ENCODE measurements at regions not wholly inside any gene's neighbourhood (a gene's known extent, or its start where the extent isn't known, plus 50 kb on each side); places are given as distances from the start of the nearest gene placed in this dataset.
"Not testable (repeated sequence)": the region's sequence is repeated elsewhere in the genome, so short reads cannot be mapped to it uniquely, and the experiment has no call there.

GRCh38 chr1:224554620-224555259, 61.4 kb upstream of the CNIH3 start:
- DNase-seq (ENCODE audit: insufficient read length, low spot score) (no peak), FAIRE-seq (no peak)
- TF ChIP-seq POLR2A (IDR thresholded peaks at IDR 0.05; ENCODE audit: low read depth, low read length): no peak

DNA sequence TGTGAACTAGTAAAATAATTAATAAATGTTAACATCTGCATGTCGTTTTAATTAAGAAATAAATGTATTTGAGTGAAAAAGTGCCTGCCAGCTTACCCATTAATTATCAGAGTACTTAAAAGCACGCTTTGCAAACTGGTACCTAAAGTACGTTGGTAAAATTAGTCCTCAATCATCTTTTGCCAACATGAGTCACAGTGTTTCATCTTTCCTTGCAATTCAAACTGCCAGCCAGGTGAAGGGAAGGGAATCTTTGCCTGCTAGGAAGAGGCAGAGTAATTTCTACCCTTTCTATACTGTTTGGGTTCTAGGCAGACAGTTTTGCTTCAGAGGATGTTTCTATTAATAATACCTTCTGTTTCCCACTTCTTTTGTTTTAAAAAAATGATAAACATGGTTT, 57.2 kb upstream of the CNIH3 start:
- DNase-seq (ENCODE audit: insufficient read length, low spot score) (no peak), FAIRE-seq (no peak)
- TF ChIP-seq POLR2A (IDR thresholded peaks at IDR 0.05; ENCODE audit: low read depth, low read length): no peak

DNA sequence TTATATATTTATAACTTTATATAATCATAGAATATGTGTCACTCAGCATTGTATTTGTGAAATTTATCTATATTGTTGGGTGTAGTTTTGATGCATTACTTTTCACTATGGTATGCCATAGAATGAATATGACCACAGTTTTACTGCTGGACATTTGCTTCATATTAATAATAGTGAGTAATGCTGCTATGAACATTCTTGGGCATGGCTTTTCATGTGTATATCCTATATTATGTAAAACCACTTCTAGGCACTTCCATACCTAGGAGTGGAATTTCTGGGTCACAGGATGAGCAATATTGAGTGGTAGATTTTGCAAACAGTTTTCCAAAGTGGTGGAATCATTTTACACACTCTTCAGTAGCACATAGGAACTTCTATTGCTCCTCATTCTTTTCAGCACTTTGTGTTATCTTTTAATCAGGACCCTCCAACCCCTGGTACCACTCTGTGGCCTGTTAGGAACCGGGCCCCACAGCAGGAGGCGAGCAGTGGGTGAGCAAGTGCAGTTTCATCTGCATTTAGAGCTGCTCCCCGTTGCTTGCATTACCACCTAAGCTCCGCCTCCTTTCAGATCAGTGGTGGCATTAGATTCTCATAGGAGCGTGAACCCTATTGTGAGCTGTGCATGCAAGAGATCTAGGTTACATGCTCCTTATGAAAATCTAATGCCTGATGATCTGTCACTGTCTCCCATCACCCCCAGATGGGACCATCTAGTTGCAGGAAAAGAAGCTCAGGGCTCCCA, 56.0 kb upstream of the CNIH3 start:
- DNase-seq (ENCODE audit: insufficient read length, low spot score) (no peak), FAIRE-seq (no peak)
- no peak for TF ChIP-seq POLR2A (IDR thresholded peaks at IDR 0.05; ENCODE audit: low read depth, low read length)

DNA sequence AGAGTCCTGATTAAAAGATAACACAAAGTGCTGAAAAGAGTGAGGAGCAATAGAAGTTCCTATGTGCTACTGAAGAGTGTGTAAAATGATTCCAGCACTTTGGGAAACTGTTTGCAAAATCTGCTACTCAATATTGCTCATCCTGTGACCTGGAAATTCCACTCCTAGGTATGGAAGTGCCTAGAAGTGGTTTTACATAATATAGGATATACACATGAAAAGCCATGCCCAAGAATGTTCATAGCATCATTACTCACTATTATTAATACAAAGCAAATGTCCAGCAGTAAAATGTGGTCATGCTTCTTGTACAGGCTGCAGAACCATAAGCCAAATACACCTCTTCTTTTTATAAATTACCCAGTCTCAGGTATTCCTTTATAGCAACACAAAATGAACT, 53.2 kb upstream of the CNIH3 start:
- not testable (repeated sequence) for DNase-seq (ENCODE audit: insufficient read length, low spot score); FAIRE-seq

GRCh38 chr1:224563666-224564065, 52.5 kb upstream of the CNIH3 start:
- DNase-seq (ENCODE audit: insufficient read length, low spot score) (no peak), FAIRE-seq (no peak)
- no peak for TF ChIP-seq POLR2A (IDR thresholded peaks at IDR 0.05; ENCODE audit: low read depth, low read length)

GRCh38 chr1:224564454-224565084, 51.5 kb upstream of the CNIH3 start:
- no peak for TF ChIP-seq POLR2A (IDR thresholded peaks at IDR 0.05; ENCODE audit: low read depth, low read length)
- DNase-seq (ENCODE audit: insufficient read length, low spot score) (no peak), FAIRE-seq (no peak)

- DNase-seq (ENCODE audit: insufficient read length, low spot score): peak; percentile 60
- FAIRE-seq: peak; percentile 84
- TF ChIP-seq POLR2A (IDR thresholded peaks at IDR 0.05; ENCODE audit: low read depth, low read length): no peak
Observed at GRCh38 chr1:224565186-224565585, 50.9 kb upstream of the CNIH3 start.

DNA sequence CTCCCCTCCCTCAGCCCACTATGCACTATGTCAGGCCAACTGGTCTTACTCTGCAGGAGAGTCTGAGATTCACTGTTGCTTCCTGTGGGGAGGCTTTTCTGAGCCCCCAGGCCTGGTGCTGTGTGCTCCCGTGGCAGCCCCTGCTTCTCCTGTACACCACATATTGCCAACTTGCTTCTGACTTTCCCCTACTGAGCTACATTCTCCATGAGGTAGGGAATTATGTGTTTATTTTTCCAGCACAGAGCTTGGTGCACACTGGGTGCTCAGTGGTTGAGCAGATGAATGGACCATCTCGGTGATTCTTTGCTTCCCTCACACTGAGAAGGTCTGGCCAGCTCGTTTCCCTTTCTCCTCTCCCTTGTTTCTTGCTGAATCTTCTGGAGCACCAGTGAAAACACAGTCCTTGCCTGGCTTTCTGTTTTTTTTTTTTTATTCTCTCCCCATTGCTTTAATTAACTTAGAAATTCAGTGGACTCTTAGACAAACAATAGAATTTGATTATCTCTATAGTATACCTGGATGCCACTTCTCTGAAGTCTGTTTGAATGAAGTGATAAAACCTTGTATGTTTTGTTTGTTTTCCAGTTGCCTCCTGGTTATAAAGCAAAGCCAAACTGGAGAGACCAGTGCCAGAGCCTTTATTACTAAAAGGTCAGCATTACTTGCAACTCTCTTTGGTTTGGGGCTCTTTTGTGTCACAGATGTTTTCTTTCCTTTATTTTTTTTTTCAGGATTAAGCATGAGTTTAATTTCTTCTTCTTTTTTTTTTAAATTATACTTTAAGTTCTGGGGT, 50.3 kb upstream of the CNIH3 start:
- DNase-seq (ENCODE audit: insufficient read length, low spot score) (no peak), FAIRE-seq (no peak)
- TF ChIP-seq POLR2A (IDR thresholded peaks at IDR 0.05; ENCODE audit: low read depth, low read length): no peak
